ENCODE measurements at regions not wholly inside any gene's neighbourhood (a gene's known extent, or its start where the extent isn't known, plus 50 kb on each side); places are given as distances from the start of the nearest gene placed in this dataset.

DNA sequence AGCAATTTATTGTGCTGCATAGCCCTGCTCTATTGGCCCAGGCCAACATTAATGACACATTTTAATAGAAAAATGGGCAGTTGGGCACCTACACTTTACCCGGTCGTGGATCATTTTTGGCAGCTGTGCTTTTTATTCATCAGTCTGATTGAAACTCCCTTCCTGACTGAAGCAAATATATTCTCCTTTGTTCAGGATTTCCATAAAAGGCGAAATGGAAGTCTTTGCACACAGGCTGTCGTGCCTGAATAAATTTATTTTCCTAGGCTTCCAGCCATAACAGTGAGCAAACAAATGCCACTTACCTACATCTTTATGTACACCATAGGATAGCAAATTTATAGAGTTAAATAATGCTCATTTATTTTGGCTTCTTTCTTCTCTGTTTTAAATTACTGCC, 480.7 kb upstream of the DCN start:
- Histone ChIP-seq H3K27ac (ENCODE audit: low read depth, low read length) (no peak overlapping the region), H3K4me3 (ENCODE audit: low read length) (no peak overlapping the region), H3K4me1 (ENCODE audit: insufficient read depth, low read length) (no peaks in the 10 kb centered on the region), H3K27me3 (ENCODE audit: insufficient read depth, low read length, poor library complexity, severe bottlenecking) (no peaks in the 10 kb centered on the region), H3K36me3 (ENCODE audit: insufficient read depth, low read length) (no peaks in the 10 kb centered on the region), H3K9me3 (ENCODE audit: low read length) (no peaks in the 10 kb centered on the region)
- H3K4me3 Mint-ChIP-seq, result no peak overlapping the region
- H3K9me3 Mint-ChIP-seq, result no peaks in the 10 kb centered on the region
- no peaks in the 10 kb centered on the region for H3K27me3 Mint-ChIP-seq
- POLR2A ChIA-PET, result no interaction called here
- no peak for DNase-seq
- peaks cover 0 to 1% (median 0%) of the 10 kb centered on the region in 3 donors for H3K36me3 Mint-ChIP-seq
- H3K4me1 Mint-ChIP-seq, result peaks cover 4 to 12% (median 8%) of the 10 kb centered on the region in 3 donors
- H3K27ac Mint-ChIP-seq, result no peak overlapping the region
- CTCF ChIA-PET, result no interaction called here

DNA sequence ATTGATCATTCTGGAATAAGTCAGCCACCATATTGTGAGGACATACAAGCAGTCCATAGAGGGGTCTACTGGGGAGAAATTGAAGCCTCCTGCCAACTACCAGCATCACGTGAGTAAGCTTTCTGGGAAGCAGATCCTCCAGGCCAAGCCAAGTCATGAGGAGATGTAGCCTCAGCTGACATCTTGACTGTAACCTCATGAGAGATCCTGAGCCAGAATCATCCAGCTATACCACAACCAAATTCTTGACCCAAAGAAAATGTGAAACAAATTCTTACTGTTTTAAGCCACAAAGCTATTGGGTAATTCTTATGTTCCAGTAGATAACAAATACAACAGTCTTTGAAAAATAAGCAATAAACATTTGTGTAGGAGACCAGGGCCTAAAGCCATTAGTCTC, 479.4 kb upstream of the DCN start:
- ChIA-PET CTCF (no interaction called here), POLR2A (no interaction called here)
- no peaks in the 10 kb centered on the region for H3K9me3 ChIP-seq (ENCODE audit: low read length)
- Mint-ChIP-seq H3K9me3 (no peaks in the 10 kb centered on the region), H3K4me3 (no peak overlapping the region), H3K4me1 (peaks cover 2 to 6% (median 3%) of the 10 kb centered on the region in 3 donors), H3K27me3 (no peaks in the 10 kb centered on the region), H3K36me3 (peaks cover 0 to 1% (median 0%) of the 10 kb centered on the region in 3 donors), H3K27ac (no peak overlapping the region)
- H3K27me3 ChIP-seq (ENCODE audit: insufficient read depth, low read length, poor library complexity, severe bottlenecking), result no peaks in the 10 kb centered on the region
- H3K4me1 ChIP-seq (ENCODE audit: insufficient read depth, low read length), result no peaks in the 10 kb centered on the region
- H3K36me3 ChIP-seq (ENCODE audit: insufficient read depth, low read length), result no peaks in the 10 kb centered on the region
- H3K4me3 ChIP-seq (ENCODE audit: low read length), result no peak overlapping the region
- H3K27ac ChIP-seq (ENCODE audit: low read depth, low read length), result no peak overlapping the region
- DNase-seq, result no peak

DNA sequence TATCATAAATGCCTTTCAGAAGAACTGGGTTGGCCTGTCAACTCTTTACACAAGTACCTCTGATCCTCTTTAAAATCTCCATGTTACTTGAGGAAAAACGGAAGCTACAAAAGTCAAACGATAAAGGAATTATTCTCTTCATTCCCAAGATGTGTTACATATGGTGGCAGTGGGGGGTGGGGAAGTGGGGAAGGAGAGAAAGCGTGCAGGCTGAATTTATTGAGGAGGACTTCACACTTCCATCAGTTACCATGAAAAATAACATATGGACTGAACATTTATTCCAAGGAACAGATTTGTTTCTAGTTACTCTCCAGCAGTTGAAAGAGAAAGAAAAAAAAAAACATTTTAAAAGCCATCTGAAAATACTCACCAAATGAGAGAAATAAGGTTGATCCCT, 474.4 kb upstream of the DCN start:
- no peak overlapping the region for H3K27ac Mint-ChIP-seq
- Histone ChIP-seq H3K9me3 (ENCODE audit: low read length) (no peaks in the 10 kb centered on the region), H3K4me1 (ENCODE audit: insufficient read depth, low read length) (no peaks in the 10 kb centered on the region), H3K27ac (ENCODE audit: low read depth, low read length) (no peak overlapping the region), H3K36me3 (ENCODE audit: insufficient read depth, low read length) (no peaks in the 10 kb centered on the region), H3K4me3 (ENCODE audit: low read length) (no peak overlapping the region), H3K27me3 (ENCODE audit: insufficient read depth, low read length, poor library complexity, severe bottlenecking) (no peaks in the 10 kb centered on the region)
- H3K36me3 Mint-ChIP-seq, result no peaks in the 10 kb centered on the region
- H3K4me3 Mint-ChIP-seq, result no peak overlapping the region
- ChIA-PET CTCF (no interaction called here), POLR2A (no interaction called here)
- H3K9me3 Mint-ChIP-seq, result no peaks in the 10 kb centered on the region
- no peak for DNase-seq
- H3K4me1 Mint-ChIP-seq, result peaks cover 0 to 6% (median 2%) of the 10 kb centered on the region in 3 donors
- no peaks in the 10 kb centered on the region for H3K27me3 Mint-ChIP-seq

DNA sequence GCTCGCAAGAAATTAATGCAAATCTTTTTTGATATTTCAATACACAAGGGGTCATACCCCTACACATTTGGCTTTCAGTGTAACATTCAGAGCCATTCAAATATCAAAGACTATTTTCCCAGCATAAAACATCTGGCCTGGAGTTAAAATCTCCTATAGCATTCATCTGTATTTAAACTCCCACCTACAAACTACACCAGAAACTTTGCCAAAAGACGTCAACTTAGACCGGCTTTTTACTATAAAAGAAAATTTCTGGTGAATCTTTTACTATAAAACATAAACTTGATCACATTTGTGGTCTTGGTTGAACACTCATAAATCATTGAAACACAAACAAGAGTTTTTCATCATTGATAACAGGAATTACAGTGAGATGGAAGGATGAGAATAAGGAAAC, 473.3 kb upstream of the DCN start:
- Mint-ChIP-seq H3K27me3 (no peaks in the 10 kb centered on the region), H3K4me1 (peaks cover 0 to 6% (median 2%) of the 10 kb centered on the region in 3 donors), H3K36me3 (no peaks in the 10 kb centered on the region), H3K27ac (no peak overlapping the region), H3K9me3 (no peaks in the 10 kb centered on the region), H3K4me3 (no peak overlapping the region)
- Histone ChIP-seq H3K27ac (ENCODE audit: low read depth, low read length) (no peak overlapping the region), H3K9me3 (ENCODE audit: low read length) (no peaks in the 10 kb centered on the region), H3K4me1 (ENCODE audit: insufficient read depth, low read length) (no peaks in the 10 kb centered on the region), H3K4me3 (ENCODE audit: low read length) (no peak overlapping the region), H3K36me3 (ENCODE audit: insufficient read depth, low read length) (no peaks in the 10 kb centered on the region), H3K27me3 (ENCODE audit: insufficient read depth, low read length, poor library complexity, severe bottlenecking) (no peaks in the 10 kb centered on the region)
- ChIA-PET CTCF (no interaction called here), POLR2A (no interaction called here)
- no peak for DNase-seq

GRCh38 chr12:91654087-91654486, 471.5 kb upstream of the DCN start:
- Mint-ChIP-seq H3K4me1 (peaks cover 0 to 6% (median 2%) of the 10 kb centered on the region in 3 donors), H3K27me3 (no peaks in the 10 kb centered on the region), H3K27ac (no peak overlapping the region), H3K4me3 (no peak overlapping the region), H3K36me3 (no peaks in the 10 kb centered on the region), H3K9me3 (no peaks in the 10 kb centered on the region)
- H3K4me3 ChIP-seq (ENCODE audit: low read length), result no peak overlapping the region
- ChIA-PET POLR2A (no interaction called here), CTCF (no interaction called here)
- H3K4me1 ChIP-seq (ENCODE audit: insufficient read depth, low read length), result no peaks in the 10 kb centered on the region
- no peaks in the 10 kb centered on the region for H3K27me3 ChIP-seq (ENCODE audit: insufficient read depth, low read length, poor library complexity, severe bottlenecking)
- no peaks in the 10 kb centered on the region for H3K9me3 ChIP-seq (ENCODE audit: low read length)
- no peak overlapping the region for H3K27ac ChIP-seq (ENCODE audit: low read depth, low read length)
- no peaks in the 10 kb centered on the region for H3K36me3 ChIP-seq (ENCODE audit: insufficient read depth, low read length)
- DNase-seq, result no peak

- Mint-ChIP-seq H3K36me3 (no peaks in the 10 kb centered on the region), H3K9me3 (no peaks in the 10 kb centered on the region), H3K27me3 (peaks cover 4 to 10% of the 10 kb centered on the region in 2 donors), H3K4me1 (no peaks in the 10 kb centered on the region), H3K27ac (no peak overlapping the region), H3K4me3 (no peak overlapping the region)
- Histone ChIP-seq H3K4me1 (ENCODE audit: insufficient read depth, low read length) (no peaks in the 10 kb centered on the region), H3K4me3 (ENCODE audit: low read length) (no peak overlapping the region), H3K27me3 (ENCODE audit: insufficient read depth, low read length, poor library complexity, severe bottlenecking) (no peaks in the 10 kb centered on the region), H3K36me3 (ENCODE audit: insufficient read depth, low read length) (no peaks in the 10 kb centered on the region), H3K27ac (ENCODE audit: low read depth, low read length) (no peak overlapping the region), H3K9me3 (ENCODE audit: low read length) (no peaks in the 10 kb centered on the region)
- DNase-seq, result no peak
- POLR2A ChIA-PET, result no interaction called here
- CTCF ChIA-PET, result no interaction called here
Observed at GRCh38 chr12:91651728-91652127, 469.1 kb upstream of the DCN start.

GRCh38 chr12:91643763-91644162, 461.1 kb upstream of the DCN start:
- H3K4me3 ChIP-seq (ENCODE audit: low read length), result no peak overlapping the region
- Mint-ChIP-seq H3K9me3 (no peaks in the 10 kb centered on the region), H3K27me3 (peaks cover 8 to 16% of the 10 kb centered on the region in 2 donors), H3K27ac (no peak overlapping the region), H3K36me3 (no peaks in the 10 kb centered on the region), H3K4me1 (no peaks in the 10 kb centered on the region), H3K4me3 (no peak overlapping the region)
- no peaks in the 10 kb centered on the region for H3K4me1 ChIP-seq (ENCODE audit: insufficient read depth, low read length)
- no peak overlapping the region for H3K27ac ChIP-seq (ENCODE audit: low read depth, low read length)
- POLR2A ChIA-PET, result no interaction called here
- DNase-seq, result no peak
- no peaks in the 10 kb centered on the region for H3K27me3 ChIP-seq (ENCODE audit: insufficient read depth, low read length, poor library complexity, severe bottlenecking)
- H3K36me3 ChIP-seq (ENCODE audit: insufficient read depth, low read length), result no peaks in the 10 kb centered on the region
- CTCF ChIA-PET, result interaction anchor here (0.9 kb wide), 1 partner anchor 15 kb away, joined by 3 read pairs; no protein-coding TSS in a partner anchor
- no peaks in the 10 kb centered on the region for H3K9me3 ChIP-seq (ENCODE audit: low read length)

GRCh38 chr12:91640021-91640420, 457.4 kb upstream of the DCN start:
- H3K27me3 Mint-ChIP-seq, result peaks cover 5 to 14% of the 10 kb centered on the region in 2 donors
- peaks cover 0 to 1% (median 0%) of the 10 kb centered on the region in 5 donors for H3K9me3 Mint-ChIP-seq
- no peak overlapping the region for H3K4me3 Mint-ChIP-seq
- peaks cover 0 to 3% (median 0%) of the 10 kb centered on the region in 3 donors for H3K4me1 Mint-ChIP-seq
- H3K27ac Mint-ChIP-seq, result no peak overlapping the region
- ChIA-PET POLR2A (no interaction called here), CTCF (no interaction called here)
- DNase-seq, result no peak
- no peaks in the 10 kb centered on the region for H3K36me3 ChIP-seq (ENCODE audit: insufficient read depth, low read length)
- H3K4me3 ChIP-seq (ENCODE audit: low read length), result no peak overlapping the region
- H3K9me3 ChIP-seq (ENCODE audit: low read length), result no peaks in the 10 kb centered on the region
- H3K27ac ChIP-seq (ENCODE audit: low read depth, low read length), result no peak overlapping the region
- no peaks in the 10 kb centered on the region for H3K27me3 ChIP-seq (ENCODE audit: insufficient read depth, low read length, poor library complexity, severe bottlenecking)
- H3K36me3 Mint-ChIP-seq, result no peaks in the 10 kb centered on the region
- H3K4me1 ChIP-seq (ENCODE audit: insufficient read depth, low read length), result no peaks in the 10 kb centered on the region

DNA sequence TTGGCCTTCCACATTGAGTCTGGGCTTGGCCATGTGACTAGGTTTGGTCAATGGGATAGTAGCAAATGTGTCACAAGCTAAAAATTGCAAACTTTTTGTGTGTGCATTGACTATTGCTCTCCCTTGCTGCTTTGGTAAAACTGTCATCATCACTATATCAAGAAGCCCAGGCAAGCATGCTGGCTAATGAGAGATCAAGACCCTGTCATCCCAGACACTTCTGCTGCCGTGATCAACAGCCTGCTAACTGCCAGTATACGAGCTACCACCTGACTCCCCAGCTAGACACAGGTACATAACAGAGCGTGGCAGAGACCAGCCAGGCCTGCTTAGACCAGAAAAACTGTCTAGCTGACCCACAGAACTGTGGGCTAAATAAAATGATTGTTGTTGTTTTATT, 456.7 kb upstream of the DCN start:
- no peak overlapping the region for H3K27ac Mint-ChIP-seq
- CTCF ChIA-PET, result no interaction called here
- peaks cover 5 to 14% of the 10 kb centered on the region in 2 donors for H3K27me3 Mint-ChIP-seq
- Histone ChIP-seq H3K9me3 (ENCODE audit: low read length) (no peaks in the 10 kb centered on the region), H3K4me1 (ENCODE audit: insufficient read depth, low read length) (no peaks in the 10 kb centered on the region), H3K27me3 (ENCODE audit: insufficient read depth, low read length, poor library complexity, severe bottlenecking) (no peaks in the 10 kb centered on the region), H3K36me3 (ENCODE audit: insufficient read depth, low read length) (no peaks in the 10 kb centered on the region), H3K27ac (ENCODE audit: low read depth, low read length) (no peak overlapping the region), H3K4me3 (ENCODE audit: low read length) (no peak overlapping the region)
- POLR2A ChIA-PET, result no interaction called here
- peaks cover 0 to 1% (median 0%) of the 10 kb centered on the region in 5 donors for H3K9me3 Mint-ChIP-seq
- H3K4me3 Mint-ChIP-seq, result no peak overlapping the region
- no peak for DNase-seq
- H3K4me1 Mint-ChIP-seq, result peaks cover 0 to 5% (median 0%) of the 10 kb centered on the region in 3 donors
- H3K36me3 Mint-ChIP-seq, result no peaks in the 10 kb centered on the region
